ENCODE measurements at regions not wholly inside any gene's neighbourhood (a gene's known extent, or its start where the extent isn't known, plus 50 kb on each side); places are given as distances from the start of the nearest gene placed in this dataset.

DNA sequence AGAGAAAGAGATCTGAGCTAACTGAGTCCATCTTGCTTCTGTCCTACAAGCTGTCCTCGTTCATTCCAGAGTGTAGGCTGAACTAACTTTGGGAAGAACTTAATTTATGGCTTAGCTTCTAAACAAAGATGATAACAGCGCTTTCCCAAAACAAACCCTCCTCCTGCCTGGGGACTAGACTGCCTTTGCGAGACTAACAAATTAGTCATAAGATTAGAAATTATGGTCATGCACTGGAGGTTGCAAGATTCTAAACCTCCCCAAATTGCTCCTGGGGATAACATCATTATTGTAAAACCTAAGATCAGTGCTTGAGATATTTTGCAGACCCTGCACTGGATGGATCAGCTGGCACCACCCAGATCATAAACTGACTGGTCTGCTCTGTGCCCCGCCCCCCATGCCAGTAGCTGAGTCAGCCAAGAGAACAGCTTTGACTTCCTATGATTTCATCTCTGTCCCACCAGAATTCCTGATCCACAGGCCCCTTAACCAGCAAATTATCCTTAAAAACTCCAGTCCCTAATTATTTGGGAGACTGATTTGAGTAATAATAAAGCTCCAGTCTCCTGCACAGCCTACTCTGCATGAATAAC, 883.3 kb downstream of the TRIML1 start:
- TF ChIP-seq, protein P1, sequence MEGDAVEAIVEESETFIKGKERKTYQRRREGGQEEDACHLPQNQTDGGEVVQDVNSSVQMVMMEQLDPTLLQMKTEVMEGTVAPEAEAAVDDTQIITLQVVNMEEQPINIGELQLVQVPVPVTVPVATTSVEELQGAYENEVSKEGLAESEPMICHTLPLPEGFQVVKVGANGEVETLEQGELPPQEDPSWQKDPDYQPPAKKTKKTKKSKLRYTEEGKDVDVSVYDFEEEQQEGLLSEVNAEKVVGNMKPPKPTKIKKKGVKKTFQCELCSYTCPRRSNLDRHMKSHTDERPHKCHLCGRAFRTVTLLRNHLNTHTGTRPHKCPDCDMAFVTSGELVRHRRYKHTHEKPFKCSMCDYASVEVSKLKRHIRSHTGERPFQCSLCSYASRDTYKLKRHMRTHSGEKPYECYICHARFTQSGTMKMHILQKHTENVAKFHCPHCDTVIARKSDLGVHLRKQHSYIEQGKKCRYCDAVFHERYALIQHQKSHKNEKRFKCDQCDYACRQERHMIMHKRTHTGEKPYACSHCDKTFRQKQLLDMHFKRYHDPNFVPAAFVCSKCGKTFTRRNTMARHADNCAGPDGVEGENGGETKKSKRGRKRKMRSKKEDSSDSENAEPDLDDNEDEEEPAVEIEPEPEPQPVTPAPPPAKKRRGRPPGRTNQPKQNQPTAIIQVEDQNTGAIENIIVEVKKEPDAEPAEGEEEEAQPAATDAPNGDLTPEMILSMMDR (IDR thresholded peaks at IDR 0.05; ENCODE audit: low read depth, low read length): no peak
- no peak for TF ChIP-seq EZH2phosphoT487 (IDR thresholded peaks at IDR 0.05; ENCODE audit: low read depth)
